Activated naive CD8-positive, alpha-beta T cell treated with anti-CD3 and anti-CD28 coated beads for 36 hours (primary cell): ENCODE measurements at regions not wholly inside any gene's neighbourhood (a gene's known extent, or its start where the extent isn't known, plus 50 kb on each side); places are given as distances from the start of the nearest gene placed in this dataset.

Source experiments
- DNase-seq: peaks from one replicate; pipeline ENCODE4 v3.0.0; 2021
- H3K27ac Mint-ChIP-seq: one replicate; pipeline ENCODE4 v1.8.0; 2022; ENCODE audit warnings: mild to moderate bottlenecking, moderate library complexity, mixed read lengths
- H3K27me3 Mint-ChIP-seq: one replicate; pipeline ENCODE4 v1.8.0; 2022; ENCODE audit warnings: mild to moderate bottlenecking, mixed read lengths
- H3K36me3 Mint-ChIP-seq: one replicate; pipeline ENCODE4 v1.8.0; 2021; ENCODE audit warnings: mild to moderate bottlenecking, mixed read lengths
- H3K4me1 Mint-ChIP-seq: one replicate; pipeline ENCODE4 v1.8.0; 2021; ENCODE audit warnings: mixed read lengths
- H3K4me3 Mint-ChIP-seq: one replicate; pipeline ENCODE4 v1.8.0; 2022; ENCODE audit warnings: mild to moderate bottlenecking, moderate library complexity, mixed read lengths
- H3K9me3 Mint-ChIP-seq: one replicate; pipeline ENCODE4 v1.8.0; 2022; ENCODE audit warnings: mixed read lengths

- Mint-ChIP-seq H3K4me1 (no peaks in the 10 kb centered on the region), H3K36me3 (no peaks in the 10 kb centered on the region), H3K9me3 (peaks cover 9% of the 10 kb centered on the region), H3K4me3 (no peak overlapping the region), H3K27me3 (no peaks in the 10 kb centered on the region), H3K27ac (no peak overlapping the region)
- DNase-seq: no peak
Measured at GRCh38 chr15:46120713-46121112, 485.9 kb downstream of the SQOR start.

DNA sequence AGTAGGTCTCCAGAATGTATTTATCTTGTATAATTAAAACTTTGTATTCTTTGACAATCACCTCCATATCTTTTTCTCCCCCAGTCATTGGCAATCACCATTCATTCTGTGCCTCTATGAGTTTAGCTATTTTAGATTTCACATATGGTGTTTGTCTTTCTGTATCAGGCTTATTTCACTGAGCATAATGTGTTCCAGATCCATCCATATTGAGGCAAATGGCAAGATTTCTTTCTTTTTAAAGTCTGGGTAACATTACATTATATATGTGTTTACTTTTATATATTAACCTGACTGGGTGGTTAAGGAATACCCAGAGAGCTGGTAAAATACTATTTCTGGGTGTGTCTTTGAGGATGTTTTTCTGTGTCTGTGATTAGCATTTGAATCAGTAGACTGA lies 486.6 kb downstream of the SQOR start:
- H3K4me3 Mint-ChIP-seq: no peak overlapping the region
- no peaks in the 10 kb centered on the region for H3K4me1 Mint-ChIP-seq
- H3K9me3 Mint-ChIP-seq: peaks cover 9% of the 10 kb centered on the region
- no peak overlapping the region for H3K27ac Mint-ChIP-seq
- no peak for DNase-seq
- no peaks in the 10 kb centered on the region for H3K36me3 Mint-ChIP-seq
- H3K27me3 Mint-ChIP-seq: no peaks in the 10 kb centered on the region

DNA sequence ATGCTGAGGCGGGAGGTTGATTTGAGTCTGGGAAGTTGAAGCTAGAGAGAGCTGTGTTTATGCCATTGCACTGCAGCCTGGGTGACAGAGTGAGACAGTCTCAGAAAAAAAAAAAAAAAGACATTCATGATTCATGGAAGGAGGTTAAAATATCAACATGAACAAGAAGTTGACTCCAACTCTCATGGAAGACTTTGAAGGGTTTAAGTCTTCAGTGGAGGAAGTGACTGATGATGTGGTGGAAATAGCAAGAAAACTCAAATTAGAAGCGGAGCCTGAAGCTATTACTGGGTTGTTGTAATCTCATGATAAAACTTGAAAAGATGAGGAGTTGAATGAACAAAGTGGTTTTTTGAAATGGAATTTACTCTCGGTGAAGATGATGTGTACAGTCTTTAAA lies 491.8 kb downstream of the SQOR start:
- H3K27me3 Mint-ChIP-seq: no peaks in the 10 kb centered on the region
- H3K4me3 Mint-ChIP-seq: no peak overlapping the region
- H3K27ac Mint-ChIP-seq: no peak overlapping the region
- no peaks in the 10 kb centered on the region for H3K36me3 Mint-ChIP-seq
- no peaks in the 10 kb centered on the region for H3K4me1 Mint-ChIP-seq
- no peak for DNase-seq
- peaks cover 12% of the 10 kb centered on the region for H3K9me3 Mint-ChIP-seq

GRCh38 chr15:46127361-46127874 lies 492.6 kb downstream of the SQOR start:
- Mint-ChIP-seq H3K9me3 (peaks cover 12% of the 10 kb centered on the region), H3K27ac (no peak overlapping the region), H3K27me3 (no peaks in the 10 kb centered on the region), H3K36me3 (no peaks in the 10 kb centered on the region), H3K4me1 (no peaks in the 10 kb centered on the region), H3K4me3 (no peak overlapping the region)
- no peak for DNase-seq

DNA sequence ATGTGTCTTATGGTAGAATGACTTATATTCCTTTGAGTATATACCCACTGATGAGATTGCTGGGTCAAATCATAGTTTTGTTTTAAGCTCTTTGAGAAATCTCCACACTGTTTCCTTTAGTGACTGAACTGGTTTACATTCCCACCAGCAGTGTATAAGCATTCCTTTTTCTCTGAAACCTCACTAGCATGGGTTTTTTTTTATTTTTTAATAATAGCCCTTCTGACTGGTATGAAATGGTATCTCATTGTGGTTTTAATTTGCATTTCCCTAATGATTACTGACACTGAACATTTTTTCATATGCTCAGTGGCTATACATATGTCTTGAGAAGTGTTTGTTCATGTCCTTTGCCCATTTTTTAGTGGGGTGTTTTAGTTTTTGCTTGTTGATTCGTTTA lies 494.3 kb downstream of the SQOR start:
- DNase-seq: no peak
- peaks cover 8% of the 10 kb centered on the region for H3K9me3 Mint-ChIP-seq
- H3K27me3 Mint-ChIP-seq: no peaks in the 10 kb centered on the region
- H3K27ac Mint-ChIP-seq: no peak overlapping the region
- no peaks in the 10 kb centered on the region for H3K36me3 Mint-ChIP-seq
- H3K4me1 Mint-ChIP-seq: no peaks in the 10 kb centered on the region
- no peak overlapping the region for H3K4me3 Mint-ChIP-seq

GRCh38 chr15:46131876-46132275 lies 497.0 kb downstream of the SQOR start:
- Mint-ChIP-seq H3K4me1 (no peaks in the 10 kb centered on the region), H3K36me3 (no peaks in the 10 kb centered on the region), H3K4me3 (no peak overlapping the region), H3K9me3 (peaks cover 9% of the 10 kb centered on the region), H3K27me3 (no peaks in the 10 kb centered on the region), H3K27ac (no peak overlapping the region)
- no peak for DNase-seq

GRCh38 chr15:46137443-46137842 lies 502.6 kb downstream of the SQOR start:
- DNase-seq: no peak
- Mint-ChIP-seq H3K4me3 (no peak overlapping the region), H3K9me3 (peaks cover 6% of the 10 kb centered on the region), H3K27me3 (no peaks in the 10 kb centered on the region), H3K27ac (no peak overlapping the region), H3K36me3 (no peaks in the 10 kb centered on the region), H3K4me1 (no peaks in the 10 kb centered on the region)

DNA sequence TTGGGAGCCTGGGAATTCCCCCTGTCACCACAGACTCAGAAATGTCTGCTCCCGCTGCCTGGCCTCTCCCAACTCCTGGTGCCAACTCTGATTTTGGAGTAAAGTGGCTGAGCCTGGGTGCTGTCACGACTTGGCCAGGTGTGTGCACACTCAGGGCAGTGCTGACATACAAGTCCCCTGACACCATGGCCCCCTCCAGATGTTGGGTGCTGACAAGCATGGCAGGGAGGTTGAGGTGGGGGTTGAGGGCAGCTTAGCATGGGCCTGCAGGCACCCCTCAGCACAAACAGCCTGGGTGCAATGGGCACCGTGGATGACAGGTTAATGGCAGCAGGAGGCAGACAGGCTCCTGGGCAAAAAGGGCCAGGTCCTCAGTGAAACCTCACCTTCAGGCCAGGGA lies 511.2 kb downstream of the SQOR start:
- Mint-ChIP-seq H3K27me3 (no peaks in the 10 kb centered on the region), H3K4me3 (no peak overlapping the region), H3K36me3 (no peaks in the 10 kb centered on the region), H3K9me3 (no peaks in the 10 kb centered on the region), H3K4me1 (no peaks in the 10 kb centered on the region), H3K27ac (no peak overlapping the region)
- no peak for DNase-seq

GRCh38 chr15:46146915-46147314 lies 512.1 kb downstream of the SQOR start:
- H3K4me3 Mint-ChIP-seq: no peak overlapping the region
- H3K36me3 Mint-ChIP-seq: no peaks in the 10 kb centered on the region
- H3K9me3 Mint-ChIP-seq: no peaks in the 10 kb centered on the region
- H3K4me1 Mint-ChIP-seq: no peaks in the 10 kb centered on the region
- H3K27ac Mint-ChIP-seq: no peak overlapping the region
- no peak for DNase-seq
- H3K27me3 Mint-ChIP-seq: no peaks in the 10 kb centered on the region

DNA sequence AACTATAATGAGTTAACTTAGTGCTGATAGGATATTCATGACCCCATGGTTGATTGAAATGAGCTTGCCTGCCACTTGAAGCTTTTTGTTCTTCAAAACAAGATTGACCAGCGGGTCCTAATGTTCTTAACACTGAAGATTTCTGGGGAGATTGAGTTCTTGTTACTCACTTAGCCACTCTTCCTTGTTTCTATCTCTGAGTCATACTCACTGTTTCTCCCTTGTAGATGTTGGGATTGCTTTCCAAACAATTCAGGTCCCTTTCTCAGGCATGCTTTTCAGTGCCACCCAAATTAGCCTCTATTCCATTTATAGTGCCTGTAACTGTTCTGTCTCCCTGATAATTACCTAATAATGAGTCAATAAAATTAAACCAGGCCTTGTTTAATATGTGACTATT lies 517.0 kb downstream of the SQOR start:
- H3K27me3 Mint-ChIP-seq: peaks cover 2% of the 10 kb centered on the region
- DNase-seq: no peak
- H3K27ac Mint-ChIP-seq: no peak overlapping the region
- no peaks in the 10 kb centered on the region for H3K36me3 Mint-ChIP-seq
- H3K9me3 Mint-ChIP-seq: no peaks in the 10 kb centered on the region
- H3K4me1 Mint-ChIP-seq: no peaks in the 10 kb centered on the region
- H3K4me3 Mint-ChIP-seq: no peak overlapping the region

GRCh38 chr15:46166750-46167149 lies 531.9 kb downstream of the SQOR start:
- H3K27ac Mint-ChIP-seq: no peak overlapping the region

GRCh38 chr15:46170326-46170725 lies 535.5 kb downstream of the SQOR start:
- no peaks in the 10 kb centered on the region for H3K36me3 Mint-ChIP-seq
- no peak overlapping the region for H3K4me3 Mint-ChIP-seq
- DNase-seq: no peak
- peaks cover 14% of the 10 kb centered on the region for H3K9me3 Mint-ChIP-seq
- no peaks in the 10 kb centered on the region for H3K4me1 Mint-ChIP-seq
- no peaks in the 10 kb centered on the region for H3K27me3 Mint-ChIP-seq
- H3K27ac Mint-ChIP-seq: no peak overlapping the region

More at GRCh38 chr15:46166750-46167149, 531.9 kb downstream of the SQOR start:
- Mint-ChIP-seq H3K9me3 (peaks cover 16% of the 10 kb centered on the region), H3K36me3 (no peaks in the 10 kb centered on the region), H3K4me1 (no peaks in the 10 kb centered on the region), H3K27me3 (no peaks in the 10 kb centered on the region), H3K4me3 (no peak overlapping the region)
- no peak for DNase-seq

- Mint-ChIP-seq H3K27me3 (no peaks in the 10 kb centered on the region), H3K36me3 (no peaks in the 10 kb centered on the region), H3K9me3 (peaks cover 10% of the 10 kb centered on the region), H3K4me3 (no peak overlapping the region), H3K27ac (no peak overlapping the region), H3K4me1 (no peaks in the 10 kb centered on the region)
- no peak for DNase-seq
Measured at GRCh38 chr15:46174122-46174521, 539.3 kb downstream of the SQOR start.

DNA sequence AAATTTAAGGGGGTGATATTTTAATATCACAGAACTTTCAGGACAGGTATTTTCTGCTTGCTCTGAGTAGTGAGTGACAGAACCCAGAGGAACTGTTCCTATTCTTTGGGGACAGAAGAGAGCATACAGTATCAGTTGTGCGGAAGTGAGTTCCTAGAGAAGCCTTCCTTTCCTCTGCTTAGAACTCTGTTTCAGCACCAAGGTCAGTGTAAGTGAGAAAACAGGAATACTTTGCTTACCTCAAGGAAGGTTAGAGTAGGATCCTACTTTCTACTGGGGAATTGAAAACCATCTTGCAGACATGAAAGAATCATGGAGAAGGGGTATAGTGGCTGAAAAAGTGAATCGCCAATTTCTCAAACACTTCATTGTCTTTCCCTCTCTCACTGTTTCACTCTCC lies 542.4 kb downstream of the SQOR start:
- Mint-ChIP-seq H3K4me3 (no peak overlapping the region), H3K27ac (no peak overlapping the region), H3K36me3 (no peaks in the 10 kb centered on the region), H3K4me1 (no peaks in the 10 kb centered on the region), H3K27me3 (no peaks in the 10 kb centered on the region), H3K9me3 (peaks cover 4% of the 10 kb centered on the region)
- DNase-seq: no peak

DNA sequence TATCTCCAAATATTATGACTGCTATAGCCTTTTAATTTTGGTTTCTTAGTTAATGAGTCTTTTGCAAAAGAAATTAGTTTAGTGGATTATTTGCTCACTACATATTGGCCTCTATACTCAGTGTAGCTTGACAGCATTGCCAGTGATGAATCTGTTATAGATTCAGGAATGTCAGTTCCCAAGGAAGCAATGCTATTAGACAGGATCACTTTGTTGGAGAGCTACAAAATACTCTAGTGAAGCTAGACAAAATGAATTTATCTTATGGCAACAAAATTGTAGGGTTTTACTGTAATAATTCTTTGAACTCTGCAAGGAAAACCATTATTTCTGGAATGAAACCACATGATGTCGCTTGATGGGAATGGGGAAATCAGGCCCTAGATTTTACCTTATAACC lies 543.3 kb downstream of the SQOR start:
- Mint-ChIP-seq H3K4me1 (no peaks in the 10 kb centered on the region), H3K9me3 (peaks cover 11% of the 10 kb centered on the region), H3K27ac (no peak overlapping the region), H3K36me3 (no peaks in the 10 kb centered on the region), H3K27me3 (no peaks in the 10 kb centered on the region), H3K4me3 (no peak overlapping the region)
- no peak for DNase-seq

DNA sequence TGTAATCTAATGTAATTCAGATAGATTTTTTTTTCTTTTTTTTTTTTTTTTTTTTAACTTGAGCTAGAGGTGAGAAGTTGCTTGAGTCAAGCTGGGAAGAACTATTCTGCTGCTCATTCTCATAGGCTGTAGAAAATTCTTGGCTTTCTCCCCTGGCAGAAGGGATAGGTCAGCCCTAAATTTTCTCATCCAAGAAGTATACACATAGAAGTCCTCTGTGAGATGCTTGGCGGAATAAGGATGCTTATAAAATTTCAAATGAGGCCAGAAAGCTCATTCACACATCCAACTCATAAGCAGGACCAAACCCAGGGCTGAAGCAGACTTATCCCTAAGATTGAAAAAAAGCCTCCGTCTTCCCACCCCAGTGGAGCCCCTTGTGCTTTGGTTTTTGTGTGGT lies 572.5 kb downstream of the SQOR start:
- no peak for DNase-seq

GRCh38 chr15:46213551-46213950 lies 578.7 kb downstream of the SQOR start:
- H3K27me3 Mint-ChIP-seq: no peaks in the 10 kb centered on the region
- DNase-seq: no peak
- no peaks in the 10 kb centered on the region for H3K4me1 Mint-ChIP-seq
- H3K4me3 Mint-ChIP-seq: no peak overlapping the region
- no peak overlapping the region for H3K27ac Mint-ChIP-seq
- peaks cover 9% of the 10 kb centered on the region for H3K9me3 Mint-ChIP-seq
- H3K36me3 Mint-ChIP-seq: no peaks in the 10 kb centered on the region

More for the DNA sequence above, 572.5 kb downstream of the SQOR start:
- H3K27me3 Mint-ChIP-seq: no peaks in the 10 kb centered on the region
- H3K4me3 Mint-ChIP-seq: no peak overlapping the region
- peaks cover 4% of the 10 kb centered on the region for H3K9me3 Mint-ChIP-seq
- no peak overlapping the region for H3K27ac Mint-ChIP-seq
- no peaks in the 10 kb centered on the region for H3K36me3 Mint-ChIP-seq
- H3K4me1 Mint-ChIP-seq: no peaks in the 10 kb centered on the region
